ENCODE measurements at regions not wholly inside any gene's neighbourhood (a gene's known extent, or its start where the extent isn't known, plus 50 kb on each side); places are given as distances from the start of the nearest gene placed in this dataset.

- Histone ChIP-seq H3K27ac (ENCODE audit: low read depth) (no peak overlapping the region), H3K4me3 (ENCODE audit: low read depth, low read length) (no peak overlapping the region), H3K4me1 (ENCODE audit: insufficient read depth) (no peaks in the 10 kb centered on the region), H3K36me3 (ENCODE audit: insufficient read depth) (no peaks in the 10 kb centered on the region)
- DNase-seq (ENCODE audit: extremely low spot score), result no peak
- 60% methylated on average over 3 of the region's 3 CpGs for WGBS
These were observed 261.8 kb downstream of the ATP23 start for GRCh38 chr12:58202933-58203718.

- H3K4me1 ChIP-seq (ENCODE audit: insufficient read depth), result no peaks in the 10 kb centered on the region
- no peak for DNase-seq (ENCODE audit: extremely low spot score)
- H3K36me3 ChIP-seq (ENCODE audit: insufficient read depth), result no peaks in the 10 kb centered on the region
- 32% methylated on average over 1 of the region's 1 CpG for WGBS
- no peak overlapping the region for H3K27ac ChIP-seq (ENCODE audit: low read depth)
- H3K4me3 ChIP-seq (ENCODE audit: low read depth, low read length), result no peak overlapping the region
These were observed 262.7 kb downstream of the ATP23 start for GRCh38 chr12:58204071-58204470.

- 44% methylated on average over 3 of the region's 3 CpGs for WGBS
- H3K36me3 ChIP-seq (ENCODE audit: insufficient read depth), result no peaks in the 10 kb centered on the region
- no peak overlapping the region for H3K4me3 ChIP-seq (ENCODE audit: low read depth, low read length)
- H3K27ac ChIP-seq (ENCODE audit: low read depth), result no peak overlapping the region
- H3K4me1 ChIP-seq (ENCODE audit: insufficient read depth), result no peaks in the 10 kb centered on the region
- DNase-seq (ENCODE audit: extremely low spot score), result no peak
These were observed 265.5 kb downstream of the ATP23 start for GRCh38 chr12:58206876-58207275.

GRCh38 chr12:58211211-58211610, 269.8 kb downstream of the ATP23 start:
- Histone ChIP-seq H3K4me3 (ENCODE audit: low read depth, low read length) (no peak overlapping the region), H3K4me1 (ENCODE audit: insufficient read depth) (no peaks in the 10 kb centered on the region), H3K36me3 (ENCODE audit: insufficient read depth) (no peaks in the 10 kb centered on the region), H3K27ac (ENCODE audit: low read depth) (no peak overlapping the region)
- WGBS, result 93% methylated on average over 9 of the region's 9 CpGs
- no peak for DNase-seq (ENCODE audit: extremely low spot score)

GRCh38 chr12:58217130-58217529, 275.8 kb downstream of the ATP23 start:
- no peak for DNase-seq (ENCODE audit: extremely low spot score)
- H3K4me3 ChIP-seq (ENCODE audit: low read depth, low read length), result no peak overlapping the region
- H3K36me3 ChIP-seq (ENCODE audit: insufficient read depth), result no peaks in the 10 kb centered on the region
- no peak overlapping the region for H3K27ac ChIP-seq (ENCODE audit: low read depth)
- no peaks in the 10 kb centered on the region for H3K4me1 ChIP-seq (ENCODE audit: insufficient read depth)
- 92% methylated on average over 1 of the region's 1 CpG for WGBS

- no peaks in the 10 kb centered on the region for H3K4me1 ChIP-seq (ENCODE audit: insufficient read depth)
- H3K27ac ChIP-seq (ENCODE audit: low read depth), result no peak overlapping the region
- no peak for DNase-seq (ENCODE audit: extremely low spot score)
- no peak overlapping the region for H3K4me3 ChIP-seq (ENCODE audit: low read depth, low read length)
- WGBS, result 78% methylated on average over 3 of the region's 3 CpGs
- no peaks in the 10 kb centered on the region for H3K36me3 ChIP-seq (ENCODE audit: insufficient read depth)
These were observed 283.3 kb downstream of the ATP23 start for GRCh38 chr12:58224536-58225105.

- Histone ChIP-seq H3K27ac (ENCODE audit: low read depth) (no peak overlapping the region), H3K4me3 (ENCODE audit: low read depth, low read length) (no peak overlapping the region), H3K4me1 (ENCODE audit: insufficient read depth) (no peaks in the 10 kb centered on the region), H3K36me3 (ENCODE audit: insufficient read depth) (no peaks in the 10 kb centered on the region)
- no peak for DNase-seq (ENCODE audit: extremely low spot score)
These were observed 284.0 kb downstream of the ATP23 start for GRCh38 chr12:58225203-58225877.

- Histone ChIP-seq H3K4me3 (ENCODE audit: low read depth, low read length) (no peak overlapping the region), H3K36me3 (ENCODE audit: insufficient read depth) (no peaks in the 10 kb centered on the region), H3K27ac (ENCODE audit: low read depth) (no peak overlapping the region), H3K4me1 (ENCODE audit: insufficient read depth) (no peaks in the 10 kb centered on the region)
- 90% methylated on average over 2 of the region's 2 CpGs for WGBS
- DNase-seq (ENCODE audit: extremely low spot score), result no peak
These were observed 292.5 kb downstream of the ATP23 start for GRCh38 chr12:58233886-58234285.

GRCh38 chr12:58238411-58238810, 297.0 kb downstream of the ATP23 start:
- H3K36me3 ChIP-seq (ENCODE audit: insufficient read depth), result no peaks in the 10 kb centered on the region
- no peak overlapping the region for H3K27ac ChIP-seq (ENCODE audit: low read depth)
- no peak for DNase-seq (ENCODE audit: extremely low spot score)
- no peaks in the 10 kb centered on the region for H3K4me1 ChIP-seq (ENCODE audit: insufficient read depth)
- H3K4me3 ChIP-seq (ENCODE audit: low read depth, low read length), result no peak overlapping the region
- 70% methylated on average over 3 of the region's 3 CpGs for WGBS

- Histone ChIP-seq H3K27ac (ENCODE audit: low read depth) (no peak overlapping the region), H3K4me1 (ENCODE audit: insufficient read depth) (no peaks in the 10 kb centered on the region), H3K36me3 (ENCODE audit: insufficient read depth) (no peaks in the 10 kb centered on the region), H3K4me3 (ENCODE audit: low read depth, low read length) (no peak overlapping the region)
- no peak for DNase-seq (ENCODE audit: extremely low spot score)
- 97% methylated on average over 5 of the region's 5 CpGs for WGBS
These were observed 299.7 kb downstream of the ATP23 start for GRCh38 chr12:58241099-58241498.

GRCh38 chr12:58242796-58243630, 301.6 kb downstream of the ATP23 start:
- H3K4me1 ChIP-seq (ENCODE audit: insufficient read depth), result no peaks in the 10 kb centered on the region
- no peak overlapping the region for H3K4me3 ChIP-seq (ENCODE audit: low read depth, low read length)
- no peak for DNase-seq (ENCODE audit: extremely low spot score)
- no peak overlapping the region for H3K27ac ChIP-seq (ENCODE audit: low read depth)
- WGBS, result 58% methylated on average over 4 of the region's 4 CpGs
- H3K36me3 ChIP-seq (ENCODE audit: insufficient read depth), result no peaks in the 10 kb centered on the region

GRCh38 chr12:58247633-58248032, 306.3 kb downstream of the ATP23 start:
- no peak for DNase-seq (ENCODE audit: extremely low spot score)
- Histone ChIP-seq H3K27ac (ENCODE audit: low read depth) (no peak overlapping the region), H3K4me1 (ENCODE audit: insufficient read depth) (peaks cover 2% of the 10 kb centered on the region), H3K4me3 (ENCODE audit: low read depth, low read length) (no peak overlapping the region), H3K36me3 (ENCODE audit: insufficient read depth) (no peaks in the 10 kb centered on the region)
- WGBS, result 90% methylated on average over 4 of the region's 4 CpGs

GRCh38 chr12:58248599-58248998, 307.2 kb downstream of the ATP23 start:
- Histone ChIP-seq H3K4me3 (ENCODE audit: low read depth, low read length) (no peak overlapping the region), H3K36me3 (ENCODE audit: insufficient read depth) (no peaks in the 10 kb centered on the region), H3K4me1 (ENCODE audit: insufficient read depth) (peaks cover 2% of the 10 kb centered on the region), H3K27ac (ENCODE audit: low read depth) (no peak overlapping the region)
- no peak for DNase-seq (ENCODE audit: extremely low spot score)
- 78% methylated on average over 3 of the region's 3 CpGs for WGBS

All from urinary bladder (tissue), 3 donors.